Naive thymus-derived CD4-positive, alpha-beta T cell (primary cell): ENCODE measurements at regions not wholly inside any gene's neighbourhood (a gene's known extent, or its start where the extent isn't known, plus 50 kb on each side); places are given as distances from the start of the nearest gene placed in this dataset.
A peak's percentile ranks its signal among the peaks of the same experiment; 100 is the strongest.

Experiments used
- ATAC-seq: fragments of 150-1000 bp; cut with Tn5 transposase; 2 replicates; pipeline ENCODE4 v1.10.0; 2021; ENCODE audit warnings: mild to moderate bottlenecking, moderate library complexity
- CTCF ChIA-PET: fragments of 350-600 bp; sonication (Branson Sonifier 250); formaldehyde crosslinking; loops from one replicate; lab custom pipeline; 2021; ENCODE audit warnings: antibody characterized with exemption; lab: Charles Lee
- POLR2A ChIA-PET: fragments of 350-600 bp; sonication (Branson Sonifier 250); formaldehyde crosslinking; loops from one replicate; lab custom pipeline; 2021; ENCODE audit warnings: antibody characterized with exemption, inconsistent platforms; lab: Charles Lee
- DNase-seq, 9 donors: peaks; one replicate each; pipeline versions ENCODE4 v3.0.0 to v3.0.0-alpha.2; 2020 to 2022; ENCODE audit warnings: mixed read lengths in 1 of 9
- H3K27ac ChIP-seq: one replicate; pipeline ENCODE4 v1.7.0; 2013; ENCODE audit warnings: mild to moderate bottlenecking, low read depth, low read length, moderate library complexity
- H3K27me3 ChIP-seq, 2 donors: one replicate each; pipeline ENCODE4 v1.7.0; 2013; ENCODE audit warnings: low read length in 2 of 2, mild to moderate bottlenecking in 2 of 2, moderate library complexity in 2 of 2; ENCODE audit not compliant: control insufficient read depth in 2 of 2, insufficient read depth in 2 of 2
- H3K36me3 ChIP-seq, 3 experiments: 1 replicate in 2 of 3; 2 replicates in 1 of 3; pipeline ENCODE4 v1.7.0; 2013; ENCODE audit warnings: low read length in 3 of 3, mild to moderate bottlenecking in 3 of 3, moderate library complexity in 1 of 3; ENCODE audit not compliant: insufficient read depth in 3 of 3, control insufficient read depth in 2 of 3
- H3K4me1 ChIP-seq, 2 donors: one replicate each; pipeline ENCODE4 v1.7.0; 2013; ENCODE audit warnings: low read length in 2 of 2, mild to moderate bottlenecking in 2 of 2, moderate library complexity in 1 of 2; ENCODE audit not compliant: control insufficient read depth in 2 of 2, insufficient read depth in 2 of 2
- H3K4me3 ChIP-seq: 2 replicates; pipeline ENCODE4 v1.7.0; 2013; ENCODE audit warnings: mild to moderate bottlenecking, low read length
- H3K9me3 ChIP-seq, 3 experiments: 1 replicate in 2 of 3; 2 replicates in 1 of 3; pipeline ENCODE4 v1.7.0; 2013; ENCODE audit warnings: low read length in 3 of 3; ENCODE audit not compliant: control insufficient read depth in 2 of 3
- H3K27ac Mint-ChIP-seq, 9 donors: one replicate each; pipeline ENCODE4 v1.8.0; 2020 to 2022; ENCODE audit warnings: mixed read lengths in 9 of 9, mild to moderate bottlenecking in 8 of 9, moderate library complexity in 5 of 9, inconsistent platforms in 2 of 9
- H3K27me3 Mint-ChIP-seq, 5 donors: one replicate each; pipeline ENCODE4 v1.8.0; 2021 to 2022; ENCODE audit warnings: mixed read lengths in 5 of 5, mild to moderate bottlenecking in 1 of 5
- H3K36me3 Mint-ChIP-seq, 5 donors: one replicate each; pipeline ENCODE4 v1.8.0; 2020 to 2022; ENCODE audit warnings: mixed read lengths in 5 of 5, mild to moderate bottlenecking in 3 of 5, inconsistent platforms in 1 of 5
- H3K4me1 Mint-ChIP-seq, 7 donors: one replicate each; pipeline ENCODE4 v1.8.0; 2020 to 2022; ENCODE audit warnings: mixed read lengths in 7 of 7, mild to moderate bottlenecking in 3 of 7, inconsistent platforms in 1 of 7
- H3K4me3 Mint-ChIP-seq, 10 donors: one replicate each; pipeline ENCODE4 v1.8.0; 2020 to 2022; ENCODE audit warnings: mild to moderate bottlenecking in 10 of 10, mixed read lengths in 10 of 10, moderate library complexity in 6 of 10, inconsistent platforms in 2 of 10
- H3K9me3 Mint-ChIP-seq, 11 donors: one replicate each; pipeline ENCODE4 v1.8.0; 2020 to 2022; ENCODE audit warnings: mixed read lengths in 11 of 11, mild to moderate bottlenecking in 4 of 11, inconsistent platforms in 1 of 11, moderate library complexity in 1 of 11
- intact Hi-C, 2 donors: fragments of 100-400 bp; cut with micrococcal nuclease; formaldehyde crosslinking; loops; one replicate each; pipeline ENCODE4 v1.15.1; 2023

GRCh38 chr12:5220099-5220498 is 176.4 kb downstream of the KCNA5 start:
- Mint-ChIP-seq H3K27me3 (peaks cover 3 to 19% (median 15%) of the 10 kb centered on the region in 5 donors), H3K4me1 (peaks cover 5 to 14% (median 10%) of the 10 kb centered on the region in 7 donors), H3K4me3 (no peak overlapping the region), H3K27ac (no peak overlapping the region), H3K9me3 (peaks cover 0 to 7% (median 0%) of the 10 kb centered on the region in 11 donors), H3K36me3 (no peaks in the 10 kb centered on the region)
- no peak for DNase-seq
- no peaks in the 10 kb centered on the region for H3K36me3 ChIP-seq
- POLR2A ChIA-PET = no interaction called here
- no peak for ATAC-seq
- intact Hi-C loops = no loop called here
- no peak overlapping the region for H3K27ac ChIP-seq
- H3K4me3 ChIP-seq = no peak overlapping the region
- H3K9me3 ChIP-seq = no peaks in the 10 kb centered on the region
- peaks cover 0 to 3% of the 10 kb centered on the region in 2 donors for H3K27me3 ChIP-seq
- CTCF ChIA-PET = no interaction called here
- no peaks in the 10 kb centered on the region for H3K4me1 ChIP-seq

- ChIA-PET POLR2A (no interaction called here), CTCF (no interaction called here)
- Histone ChIP-seq H3K9me3 (no peaks in the 10 kb centered on the region), H3K27me3 (peaks cover 0 to 3% of the 10 kb centered on the region in 2 donors), H3K27ac (no peak overlapping the region), H3K36me3 (no peaks in the 10 kb centered on the region), H3K4me3 (no peak overlapping the region), H3K4me1 (no peaks in the 10 kb centered on the region)
- Mint-ChIP-seq H3K4me3 (no peak overlapping the region), H3K9me3 (peaks cover 0 to 10% (median 0%) of the 10 kb centered on the region in 11 donors), H3K4me1 (peaks cover 5 to 14% (median 10%) of the 10 kb centered on the region in 7 donors), H3K27ac (no peak overlapping the region), H3K36me3 (no peaks in the 10 kb centered on the region), H3K27me3 (peaks cover 0 to 19% (median 13%) of the 10 kb centered on the region in 5 donors)
- intact Hi-C loops = no loop called here
- ATAC-seq = peak; percentile 36
- DNase-seq = peak in 2 of 9 donors; percentile 9 to 16
Measured at GRCh38 chr12:5220835-5221234, 177.2 kb downstream of the KCNA5 start.

GRCh38 chr12:5222011-5222461 is 178.4 kb downstream of the KCNA5 start:
- POLR2A ChIA-PET = no interaction called here
- Mint-ChIP-seq H3K27ac (no peak overlapping the region), H3K27me3 (peaks cover 3 to 19% (median 14%) of the 10 kb centered on the region in 5 donors), H3K36me3 (no peaks in the 10 kb centered on the region), H3K9me3 (peaks cover 0 to 13% (median 0%) of the 10 kb centered on the region in 11 donors), H3K4me1 (peaks cover 5 to 14% (median 10%) of the 10 kb centered on the region in 7 donors), H3K4me3 (no peak overlapping the region)
- Histone ChIP-seq H3K36me3 (no peaks in the 10 kb centered on the region), H3K27me3 (peaks cover 0 to 3% of the 10 kb centered on the region in 2 donors), H3K27ac (no peak overlapping the region), H3K9me3 (no peaks in the 10 kb centered on the region), H3K4me1 (no peaks in the 10 kb centered on the region), H3K4me3 (no peak overlapping the region)
- CTCF ChIA-PET = no interaction called here
- DNase-seq (no peak), ATAC-seq (no peak)
- intact Hi-C loops = no loop called here

- no peak overlapping the region for H3K27ac Mint-ChIP-seq
- intact Hi-C loops = no loop called here
- no peaks in the 10 kb centered on the region for H3K4me1 ChIP-seq
Measured at GRCh38 chr12:5222729-5223128, 179.1 kb downstream of the KCNA5 start.

GRCh38 chr12:5223881-5224280 is 180.2 kb downstream of the KCNA5 start:
- Mint-ChIP-seq H3K27ac (no peak overlapping the region), H3K4me3 (no peak overlapping the region), H3K9me3 (peaks cover 0 to 19% (median 5%) of the 10 kb centered on the region in 11 donors), H3K27me3 (peaks cover 3 to 14% (median 13%) of the 10 kb centered on the region in 5 donors), H3K4me1 (peaks cover 5 to 14% (median 10%) of the 10 kb centered on the region in 7 donors), H3K36me3 (no peaks in the 10 kb centered on the region)
- no peaks in the 10 kb centered on the region for H3K9me3 ChIP-seq
- CTCF ChIA-PET = no interaction called here
- POLR2A ChIA-PET = no interaction called here
- no peaks in the 10 kb centered on the region for H3K4me1 ChIP-seq
- intact Hi-C loops = no loop called here
- DNase-seq (no peak), ATAC-seq (no peak)
- no peaks in the 10 kb centered on the region for H3K36me3 ChIP-seq
- H3K27ac ChIP-seq = no peak overlapping the region
- no peak overlapping the region for H3K4me3 ChIP-seq
- H3K27me3 ChIP-seq = peaks cover 0 to 3% of the 10 kb centered on the region in 2 donors

More at GRCh38 chr12:5222729-5223128, 179.1 kb downstream of the KCNA5 start:
- no peak for ATAC-seq
- Histone ChIP-seq H3K36me3 (no peaks in the 10 kb centered on the region), H3K9me3 (no peaks in the 10 kb centered on the region), H3K27me3 (peaks cover 0 to 3% of the 10 kb centered on the region in 2 donors), H3K27ac (no peak overlapping the region), H3K4me3 (no peak overlapping the region)
- CTCF ChIA-PET = no interaction called here
- Mint-ChIP-seq H3K9me3 (peaks cover 0 to 13% (median 0%) of the 10 kb centered on the region in 11 donors), H3K36me3 (no peaks in the 10 kb centered on the region), H3K4me1 (peaks cover 5 to 14% (median 10%) of the 10 kb centered on the region in 7 donors), H3K4me3 (no peak overlapping the region), H3K27me3 (peaks cover 3 to 15% (median 14%) of the 10 kb centered on the region in 5 donors)
- DNase-seq = no peak
- POLR2A ChIA-PET = no interaction called here

- Histone ChIP-seq H3K4me3 (no peak overlapping the region), H3K36me3 (no peaks in the 10 kb centered on the region), H3K9me3 (no peaks in the 10 kb centered on the region), H3K4me1 (no peaks in the 10 kb centered on the region), H3K27ac (no peak overlapping the region), H3K27me3 (no peaks in the 10 kb centered on the region)
- Mint-ChIP-seq H3K36me3 (no peaks in the 10 kb centered on the region), H3K9me3 (peaks cover 0 to 14% (median 4%) of the 10 kb centered on the region in 11 donors), H3K27ac (no peak overlapping the region), H3K27me3 (peaks cover 2 to 14% (median 3%) of the 10 kb centered on the region in 5 donors), H3K4me1 (peaks cover 0 to 2% (median under 1%) of the 10 kb centered on the region in 7 donors), H3K4me3 (no peak overlapping the region)
- POLR2A ChIA-PET = no interaction called here
- CTCF ChIA-PET = no interaction called here
- DNase-seq (no peak), ATAC-seq (no peak)
- intact Hi-C loops = no loop called here
Measured at GRCh38 chr12:5226581-5226980, 182.9 kb downstream of the KCNA5 start.

GRCh38 chr12:5227708-5228373 is 184.2 kb downstream of the KCNA5 start:
- ChIA-PET CTCF (no interaction called here), POLR2A (interaction anchor here (0.7 kb wide), 1 partner anchor 1874 kb away, joined by 3 read pairs; no protein-coding TSS in a partner anchor)
- no peaks in the 10 kb centered on the region for H3K9me3 ChIP-seq
- Mint-ChIP-seq H3K4me3 (no peak overlapping the region), H3K9me3 (peaks cover 0 to 14% (median 4%) of the 10 kb centered on the region in 11 donors), H3K36me3 (no peaks in the 10 kb centered on the region), H3K27me3 (peaks cover 2 to 22% (median 8%) of the 10 kb centered on the region in 5 donors), H3K27ac (no peak overlapping the region), H3K4me1 (no peaks in the 10 kb centered on the region)
- H3K27ac ChIP-seq = no peak overlapping the region
- no peak overlapping the region for H3K4me3 ChIP-seq
- DNase-seq (no peak), ATAC-seq (no peak)
- H3K4me1 ChIP-seq = no peaks in the 10 kb centered on the region
- no peaks in the 10 kb centered on the region for H3K27me3 ChIP-seq
- intact Hi-C loops = no loop called here
- no peaks in the 10 kb centered on the region for H3K36me3 ChIP-seq
